ENCODE measurements at regions not wholly inside any gene's neighbourhood (a gene's known extent, or its start where the extent isn't known, plus 50 kb on each side); places are given as distances from the start of the nearest gene placed in this dataset.

- H3K14ac ChIP-seq (replicated peaks; ENCODE audit: low read depth, low read length), result no peak overlapping the region
- DNase-seq (no peak), ATAC-seq (ENCODE audit: low read depth) (no peak)
- no peaks in the 10 kb centered on the region for H3K27me3 ChIP-seq (ENCODE audit: control insufficient read depth, insufficient read depth, low read length)
- H4K5ac ChIP-seq (ENCODE audit: low read depth, low read length), result no peak overlapping the region
- H2BK120ac ChIP-seq (ENCODE audit: low read depth, low read length), result no peak overlapping the region
- no peaks in the 10 kb centered on the region for H3K9me1 ChIP-seq (ENCODE audit: insufficient read depth, low read length)
- in situ Hi-C loops (cut with MboI; ENCODE audit: low sequenced_read_pairs), result no loop called here
- ChIA-PET POLR2A (ENCODE audit: unreplicated experiment) (no interaction called here), CTCF (interaction anchor here (0.5 kb wide), 1 partner anchor 391 kb away, joined by 4 read pairs; no protein-coding TSS in a partner anchor)
- dilution Hi-C loops (cut with HindIII; ENCODE audit: low sequenced_read_pairs, unreplicated experiment), result no loop called here
- H3K27ac ChIP-seq (ENCODE audit: insufficient read depth, low read length), result no peak overlapping the region
- H2BK15ac ChIP-seq (ENCODE audit: low read depth, low read length), result no peak overlapping the region
- H3K4me1 ChIP-seq (ENCODE audit: control insufficient read depth, insufficient read depth, low read length), result no peaks in the 10 kb centered on the region
- H3K4me2 ChIP-seq (ENCODE audit: low read depth, low read length), result no peak overlapping the region
- no CpG with 5 or more reads among the region's 9 CpGs for WGBS, 2 experiments (ENCODE audit: extremely low coverage in 2 of 2, insufficient read length in 1 of 2)
- no peak overlapping the region for H2BK5ac ChIP-seq (ENCODE audit: low read depth, low read length, poor library complexity, severe bottlenecking)
- no peak overlapping the region for H3K23ac ChIP-seq (ENCODE audit: low read depth, low read length)
- H3K9me3 ChIP-seq (ENCODE audit: control insufficient read depth, insufficient read depth, low read length), result peaks cover 21% of the 10 kb centered on the region
- TF ChIP-seq RAD21 (IDR thresholded peaks at IDR 0.05; ENCODE audit: low read length) (no peak), CHD1 (IDR thresholded peaks at IDR 0.05; ENCODE audit: low read depth, low read length) (no peak), RCOR1 (IDR thresholded peaks at IDR 0.05; ENCODE audit: insufficient replicate concordance, low read length) (no peak), MAZ (IDR thresholded peaks at IDR 0.05; ENCODE audit: borderline replicate concordance, low read depth, low read length) (no peak), FOS (IDR thresholded peaks at IDR 0.05; ENCODE audit: low read depth, low read length) (no peak), SMC3 (IDR thresholded peaks at IDR 0.05; ENCODE audit: low read depth, low read length) (no peak), POLR2A (IDR thresholded peaks at IDR 0.05; ENCODE audit: low read depth, low read length) (no peak), NFE2L2 (IDR thresholded peaks at IDR 0.05; ENCODE audit: low read depth, low read length) (no peak), RFX5 (IDR thresholded peaks at IDR 0.05; ENCODE audit: low read depth, low read length) (no peak), USF2 (IDR thresholded peaks at IDR 0.05; ENCODE audit: low read depth, low read length) (no peak), CTCF (conservative IDR thresholded peaks at IDR 0.05; ENCODE audit: low read depth, low read length) (no peak), ELK1 (IDR thresholded peaks at IDR 0.05; ENCODE audit: borderline replicate concordance, low read depth, low read length) (no peak), MXI1 (IDR thresholded peaks at IDR 0.05; ENCODE audit: borderline replicate concordance, low read depth, low read length) (no peak), BHLHE40 (IDR thresholded peaks at IDR 0.05; ENCODE audit: low read depth, low read length) (no peak), MAFK (IDR thresholded peaks at IDR 0.05; ENCODE audit: low read depth, low read length) (no peak), CEBPB (IDR thresholded peaks at IDR 0.05; ENCODE audit: low read depth, low read length) (no peak)
- no peaks in the 10 kb centered on the region for H3K79me1 ChIP-seq (ENCODE audit: low read depth in 1 of 2, low read length in 2 of 2)
- no peak overlapping the region for H3K4me3 ChIP-seq (ENCODE audit: insufficient read depth, low read depth, low read length)
- no peak overlapping the region for H3K9ac ChIP-seq (ENCODE audit: low read depth, low read length)
- no peak overlapping the region for H3K4ac ChIP-seq (ENCODE audit: low read depth, low read length)
- BruUV-seq (replicated peaks), result no TSS peak
- H3K56ac ChIP-seq (ENCODE audit: extremely low read depth, insufficient read depth, low read length), result no peak overlapping the region
- no peak overlapping the region for H2AK5ac ChIP-seq (ENCODE audit: low read depth, low read length)
- no peak overlapping the region for H4K8ac ChIP-seq (ENCODE audit: low read depth in 2 of 2, low read length in 2 of 2)
- no peak overlapping the region for H2AFZ ChIP-seq (replicated peaks; ENCODE audit: low read length, poor library complexity)
- H4K20me1 ChIP-seq (ENCODE audit: insufficient read depth, low read length), result no peaks in the 10 kb centered on the region
- no peak overlapping the region for H2BK20ac ChIP-seq (ENCODE audit: low read depth, low read length)
- no peaks in the 10 kb centered on the region for H3K36me3 ChIP-seq (ENCODE audit: control insufficient read depth, insufficient read depth, low read length)
- no peak overlapping the region for H2AK9ac ChIP-seq (replicated peaks; ENCODE audit: low read depth, low read length, poor library complexity)
- H4K91ac ChIP-seq (ENCODE audit: insufficient read depth, low read depth, low read length), result no peak overlapping the region
- no peak overlapping the region for H3K18ac ChIP-seq (ENCODE audit: low read depth, low read length)
- intact Hi-C loops (cut with micrococcal nuclease), result no loop called here
Observed at GRCh38 chr7:155908385-155908784, 96.1 kb upstream of the SHH start.
